OCI-LY1 (cell line): ENCODE measurements at regions not wholly inside any gene's neighbourhood (a gene's known extent, or its start where the extent isn't known, plus 50 kb on each side); places are given as distances from the start of the nearest gene placed in this dataset.

Experiments
- EZH2 ChIP-seq: fragments of 200-600 bp; sonication (generic), shearing (Covaris generic); IDR thresholded peaks from 2 replicates; pipeline ENCODE4 v1.8.0; 2017; ENCODE audit warnings: borderline replicate concordance, mixed run types, mild to moderate bottlenecking, antibody characterized with exemption, low read length, moderate library complexity, mixed read lengths
- TF ChIP-seq, protein P1 (sequence below): fragments of 200-600 bp; sonication (generic), shearing (Covaris generic); IDR thresholded peaks from 2 replicates; pipeline ENCODE4 v1.5.1; 2017; ENCODE audit warnings: mild to moderate bottlenecking, antibody characterized with exemption, low read length, moderate library complexity, mixed read lengths

DNA sequence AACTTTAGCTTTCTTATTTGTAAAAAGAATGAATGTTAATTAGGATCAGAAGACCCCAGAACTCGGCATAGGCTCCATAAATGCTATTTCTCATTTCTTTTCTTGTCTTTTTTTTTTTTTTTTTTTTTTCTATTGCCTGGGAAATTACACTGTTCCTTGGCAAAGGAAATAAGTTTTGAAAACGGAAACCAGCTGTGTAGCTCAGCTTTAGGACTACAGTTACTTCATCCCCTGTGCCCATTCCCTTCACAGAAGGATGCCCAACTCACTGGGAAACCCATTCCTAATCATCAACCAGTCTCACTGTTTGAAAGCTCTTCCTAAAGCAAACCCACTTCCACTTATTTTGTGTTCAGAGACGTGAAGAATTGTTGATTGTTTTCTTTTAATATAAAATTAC, 254.0 kb upstream of the IL12A start:
- TF ChIP-seq, protein P1, sequence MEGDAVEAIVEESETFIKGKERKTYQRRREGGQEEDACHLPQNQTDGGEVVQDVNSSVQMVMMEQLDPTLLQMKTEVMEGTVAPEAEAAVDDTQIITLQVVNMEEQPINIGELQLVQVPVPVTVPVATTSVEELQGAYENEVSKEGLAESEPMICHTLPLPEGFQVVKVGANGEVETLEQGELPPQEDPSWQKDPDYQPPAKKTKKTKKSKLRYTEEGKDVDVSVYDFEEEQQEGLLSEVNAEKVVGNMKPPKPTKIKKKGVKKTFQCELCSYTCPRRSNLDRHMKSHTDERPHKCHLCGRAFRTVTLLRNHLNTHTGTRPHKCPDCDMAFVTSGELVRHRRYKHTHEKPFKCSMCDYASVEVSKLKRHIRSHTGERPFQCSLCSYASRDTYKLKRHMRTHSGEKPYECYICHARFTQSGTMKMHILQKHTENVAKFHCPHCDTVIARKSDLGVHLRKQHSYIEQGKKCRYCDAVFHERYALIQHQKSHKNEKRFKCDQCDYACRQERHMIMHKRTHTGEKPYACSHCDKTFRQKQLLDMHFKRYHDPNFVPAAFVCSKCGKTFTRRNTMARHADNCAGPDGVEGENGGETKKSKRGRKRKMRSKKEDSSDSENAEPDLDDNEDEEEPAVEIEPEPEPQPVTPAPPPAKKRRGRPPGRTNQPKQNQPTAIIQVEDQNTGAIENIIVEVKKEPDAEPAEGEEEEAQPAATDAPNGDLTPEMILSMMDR: no peak
- no peak for TF ChIP-seq EZH2
